SH-SY5Y (cell line): ENCODE measurements at regions not wholly inside any gene's neighbourhood (a gene's known extent, or its start where the extent isn't known, plus 50 kb on each side); places are given as distances from the start of the nearest gene placed in this dataset.

Source experiments
- GATA2 ChIP-seq: IDR thresholded peaks from 2 replicates; pipeline ENCODE4 v1.6.1; 2011; ENCODE audit warnings: mild to moderate bottlenecking, low read depth, low read length
- GATA3 ChIP-seq: IDR thresholded peaks from 2 replicates; pipeline ENCODE4 v1.6.1; 2011; ENCODE audit warnings: low read depth, mild to moderate bottlenecking, low read length, moderate library complexity

DNA sequence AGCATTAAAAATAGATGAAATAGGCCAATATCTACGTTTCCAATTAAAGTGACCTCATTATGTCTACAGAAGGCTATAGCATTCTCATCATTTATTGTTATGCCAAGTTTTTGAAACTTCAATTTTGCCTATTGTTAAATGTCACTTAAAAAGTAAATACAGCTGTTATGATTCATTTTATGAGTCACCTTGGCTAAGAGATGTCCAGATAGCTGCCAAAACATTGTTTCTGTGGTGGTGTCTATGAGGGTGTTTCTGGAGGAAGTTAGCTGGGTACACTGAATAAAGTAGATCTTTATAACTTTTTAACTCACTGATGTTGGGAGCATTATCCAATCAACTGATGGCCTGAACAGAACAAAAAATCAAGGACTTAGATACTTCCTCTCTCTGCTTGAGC is 1209.7 kb upstream of the PCDH9 start:
- TF ChIP-seq GATA2: no peak
- no peak for TF ChIP-seq GATA3
